Heart left ventricle (tissue), 13 donors: ENCODE measurements at regions not wholly inside any gene's neighbourhood (a gene's known extent, or its start where the extent isn't known, plus 50 kb on each side); places are given as distances from the start of the nearest gene placed in this dataset.

Experiments
- CTCF ChIP-seq, 12 donors: fragments of 200-600 bp; sonication (generic) in 4 of 12; IDR thresholded peaks; one replicate each; pipeline versions ENCODE4 v1.5.0 to v1.8.0; 2018 to 2022; ENCODE audit warnings: antibody characterized with exemption in 12 of 12, mild to moderate bottlenecking in 5 of 12
- POLR2A ChIP-seq, 2 donors: fragments of 450-650 bp; IDR thresholded peaks; one replicate each; pipeline ENCODE4 v1.6.1; 2017; ENCODE audit warnings: antibody characterized with exemption in 2 of 2, mild to moderate bottlenecking in 2 of 2, moderate library complexity in 2 of 2
- donor health status: ischemic (EF 13 %, LVEDD 7.1; RV severe dilation, severe dysfunction).
- donor health status: DM: no; HTN: yes; CAD: no.
- donor health status: DM: no; HTN: no; CAD: no.
- donor health status: ischemic (EF 25% LVEDD 6.9; RV normal size, moderate dysfunction).
- donor health status: ischemic (EF 25% LVEDD 5.7; RV mildly dilated, moderate dysfunction).
- donor health status: ischemic (EF 35%, LVEDD 5.7; RV mildly dilated, moderate dysfunction).
- donor health status: nonischemic (EF 11% LVEDD 7.7; RV severe dilation, severe dysfunction).
- donor health status: DM: yes; HTN: yes; CAD: no.
- donor health status: PGD.
- donor health status: ischemic (EF 29% LVEDD 5.4; RV normal size, mild dysfunction).
- donor health status: nonischemic (EF 23%, LVEDD 6.1; RV moderate dilation, normal function).

DNA sequence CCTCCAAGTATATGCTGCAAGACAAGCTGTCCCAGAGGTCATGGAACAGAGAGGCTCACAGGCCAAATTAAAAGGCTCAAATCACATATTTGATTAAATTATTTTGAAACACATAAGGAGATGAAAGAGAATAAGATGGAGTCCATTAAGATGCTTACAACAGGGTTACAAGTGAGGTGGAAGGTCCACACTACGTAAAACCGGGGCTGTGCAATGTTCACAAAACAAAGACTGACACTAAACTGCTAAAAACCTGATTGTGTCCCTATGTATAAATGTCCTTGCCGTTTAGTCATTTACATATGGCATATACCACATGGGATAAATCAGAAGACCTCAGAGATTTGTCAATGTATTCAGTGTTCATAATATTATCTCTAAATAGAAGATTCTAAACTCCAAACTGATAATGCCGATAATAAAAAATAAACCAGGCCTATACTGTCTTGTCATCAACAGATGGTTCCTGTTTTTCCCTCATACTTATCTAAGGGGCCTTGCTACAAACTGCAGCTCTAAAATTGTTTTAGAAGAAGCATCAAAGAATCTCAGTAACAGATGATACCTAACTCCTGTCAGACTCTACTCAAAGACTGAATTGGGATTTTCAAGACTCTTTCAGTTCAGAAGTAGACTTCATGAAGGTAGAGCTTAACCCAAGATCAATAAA is 51.8 kb upstream of the RIPOR2 start:
- TF ChIP-seq CTCF (IDR thresholded peaks at IDR 0.05): no peak
- TF ChIP-seq POLR2A (IDR thresholded peaks at IDR 0.05): no peak
